H9 (cell line): ENCODE measurements at regions not wholly inside any gene's neighbourhood (a gene's known extent, or its start where the extent isn't known, plus 50 kb on each side); places are given as distances from the start of the nearest gene placed in this dataset.

Experiments
- DNase-seq: peaks from one replicate; pipeline ENCODE4 v3.0.0-alpha.2; 2017
- H2AFZ ChIP-seq: one replicate; pipeline ENCODE4 v1.6.1; 2013; ENCODE audit warnings: mild to moderate bottlenecking, low read length, control low read depth, moderate library complexity
- H2AK5ac ChIP-seq: 2 replicates; pipeline ENCODE4 v1.6.1; 2013; ENCODE audit warnings: low read length, control low read depth, mixed read lengths; ENCODE audit not compliant: insufficient read length
- H2BK120ac ChIP-seq: one replicate; pipeline ENCODE4 v1.6.1; 2013; ENCODE audit warnings: low read depth, mild to moderate bottlenecking, low read length, control low read depth, inconsistent platforms; ENCODE audit not compliant: poor library complexity, severe bottlenecking
- H2BK12ac ChIP-seq: 2 replicates; pipeline ENCODE4 v1.6.1; 2013; ENCODE audit warnings: low read length, control low read depth, mixed read lengths, low read depth; ENCODE audit not compliant: insufficient read length
- H2BK15ac ChIP-seq: 2 replicates; pipeline ENCODE4 v1.6.1; 2013; ENCODE audit warnings: low read depth, low read length, control low read depth
- H2BK20ac ChIP-seq: one replicate; pipeline ENCODE4 v1.6.1; 2013; ENCODE audit warnings: low read depth, mild to moderate bottlenecking, low read length, control low read depth, inconsistent platforms; ENCODE audit not compliant: poor library complexity, severe bottlenecking
- H2BK5ac ChIP-seq: 2 replicates; pipeline ENCODE4 v1.6.1; 2013; ENCODE audit warnings: low read length, control low read depth, mixed read lengths; ENCODE audit not compliant: insufficient read length
- H3K14ac ChIP-seq: 2 replicates; pipeline ENCODE4 v1.6.1; 2013; ENCODE audit warnings: low read length, control low read depth; ENCODE audit not compliant: insufficient read depth
- H3K18ac ChIP-seq: 2 replicates; pipeline ENCODE4 v1.6.1; 2013; ENCODE audit warnings: low read depth, mild to moderate bottlenecking, mixed read lengths, low read length, control low read depth; ENCODE audit not compliant: insufficient read length
- H3K23ac ChIP-seq: 2 replicates; pipeline ENCODE4 v1.6.1; 2013; ENCODE audit warnings: low read length, control low read depth, mixed read lengths, low read depth; ENCODE audit not compliant: insufficient read length
- H3K23me2 ChIP-seq: 2 replicates; pipeline ENCODE4 v1.6.1; 2013; ENCODE audit warnings: low read depth, mild to moderate bottlenecking, mixed read lengths, low read length, control low read depth; ENCODE audit not compliant: insufficient read length, poor library complexity, severe bottlenecking
- H3K27ac ChIP-seq: 2 replicates; pipeline ENCODE4 v1.5.1; 2013; ENCODE audit warnings: low read length, control low read depth, mixed read lengths, low read depth; ENCODE audit not compliant: insufficient read length
- H3K27me3 ChIP-seq: 2 replicates; pipeline ENCODE4 v1.6.1; 2013; ENCODE audit warnings: low read length, control low read depth, inconsistent platforms; ENCODE audit not compliant: insufficient read depth
- H3K4ac ChIP-seq: 2 replicates; pipeline ENCODE4 v1.6.1; 2013; ENCODE audit warnings: low read depth, mild to moderate bottlenecking, control low read depth, inconsistent platforms, low read length, moderate library complexity
- H3K4me1 ChIP-seq: 2 replicates; pipeline ENCODE4 v1.6.1; 2013; ENCODE audit warnings: low read length, control low read depth, inconsistent platforms; ENCODE audit not compliant: insufficient read depth
- H3K4me2 ChIP-seq: 2 replicates; pipeline ENCODE4 v1.6.1; 2013; ENCODE audit warnings: low read length, control low read depth, mixed read lengths; ENCODE audit not compliant: insufficient read length, insufficient read depth
- H3K56ac ChIP-seq: 2 replicates; pipeline ENCODE4 v1.6.1; 2013; ENCODE audit warnings: low read depth, mild to moderate bottlenecking, mixed read lengths, low read length, control low read depth; ENCODE audit not compliant: insufficient read length
- H3K79me1 ChIP-seq: 2 replicates; pipeline ENCODE4 v1.6.1; 2013; ENCODE audit warnings: low read depth, mild to moderate bottlenecking, moderate library complexity, low read length, control low read depth, inconsistent platforms; ENCODE audit not compliant: insufficient read depth, poor library complexity, severe bottlenecking
- H3K79me2 ChIP-seq: 2 replicates; pipeline ENCODE4 v1.6.1; 2013; ENCODE audit warnings: low read length, control low read depth, inconsistent platforms; ENCODE audit not compliant: insufficient read depth
- H3K9ac ChIP-seq: 2 replicates; pipeline ENCODE4 v1.6.1; 2013; ENCODE audit warnings: low read length, control low read depth, mixed read lengths; ENCODE audit not compliant: insufficient read length; ENCODE audit errors: extremely low read depth
- H3K9me3 ChIP-seq: one replicate; pipeline ENCODE4 v1.6.1; 2013; ENCODE audit warnings: low read depth, low read length, inconsistent platforms; ENCODE audit not compliant: control insufficient read depth
- H3T11ph ChIP-seq: one replicate; pipeline ENCODE4 v1.6.1; 2013; ENCODE audit warnings: mild to moderate bottlenecking, low read length, control low read depth, inconsistent platforms
- H4K20me1 ChIP-seq: one replicate; pipeline ENCODE4 v1.6.1; 2013; ENCODE audit not compliant: control insufficient read depth, insufficient read length, insufficient read depth
- H4K5ac ChIP-seq: 2 replicates; pipeline ENCODE4 v1.6.1; 2013; ENCODE audit warnings: low read depth, mild to moderate bottlenecking, mixed read lengths, low read length, control low read depth; ENCODE audit not compliant: insufficient read length
- H4K8ac ChIP-seq: replicated peaks from 2 replicates; pipeline ENCODE4 v1.6.1; 2013; ENCODE audit warnings: low read length, control low read depth, mixed read lengths, low read depth; ENCODE audit not compliant: insufficient read length
- H4K91ac ChIP-seq: 2 replicates; pipeline ENCODE4 v1.6.1; 2013; ENCODE audit warnings: low read depth, mild to moderate bottlenecking, moderate library complexity, mixed read lengths, low read length, control low read depth; ENCODE audit not compliant: insufficient read length
- H3K27ac Mint-ChIP-seq, 3 experiments: 2 replicates in 2 of 3; 3 replicates in 1 of 3; pipeline ENCODE4 v1.8.0; 2020 to 2021; ENCODE audit warnings: mixed read lengths in 3 of 3, mild to moderate bottlenecking in 1 of 3, moderate library complexity in 1 of 3
- H3K27me3 Mint-ChIP-seq: 2 replicates; pipeline ENCODE4 v1.8.0; 2021; ENCODE audit warnings: low read depth, mild to moderate bottlenecking, moderate library complexity, mixed read lengths
- H3K36me3 Mint-ChIP-seq, 3 experiments: 2 replicates in 2 of 3; 3 replicates in 1 of 3; pipeline ENCODE4 v1.8.0; 2020 to 2021; ENCODE audit warnings: low read depth in 3 of 3, mixed read lengths in 3 of 3; ENCODE audit not compliant: insufficient read depth in 1 of 3
- H3K4me1 Mint-ChIP-seq, 2 experiments: 2 replicates each; pipeline ENCODE4 v1.8.0; 2020; ENCODE audit warnings: mixed read lengths in 2 of 2
- H3K4me3 Mint-ChIP-seq, 2 experiments: 2 replicates in 1 of 2; 3 replicates in 1 of 2; pipeline ENCODE4 v1.8.0; 2020 to 2021; ENCODE audit warnings: mild to moderate bottlenecking in 2 of 2, mixed read lengths in 2 of 2, moderate library complexity in 1 of 2
- H3K9me3 Mint-ChIP-seq, 2 experiments: 2 replicates in 1 of 2; 3 replicates in 1 of 2; pipeline ENCODE4 v1.8.0; 2020; ENCODE audit warnings: mild to moderate bottlenecking in 2 of 2, mixed read lengths in 2 of 2, moderate library complexity in 1 of 2
- CTCF ChIP-seq: fragments of 200-600 bp; sonication (generic); conservative IDR thresholded peaks from 3 replicates; pipeline ENCODE4 v1.8.0; 2021; ENCODE audit warnings: antibody characterized with exemption, mild to moderate bottlenecking
- WGBS: extraction: QIAGEN DNeasy Blood & Tissue Kit; methylation state at CpG from one replicate; pipeline ENCODE4 v1.1.7; 2013; ENCODE audit warnings: missing lambda C conversion rate, low lambda C conversion rate, mixed read lengths; ENCODE audit not compliant: insufficient read length; ENCODE audit errors: extremely low coverage; 5-methylcytosine and 5-hydroxymethylcytosine counted together

GRCh38 chr21:28200726-28201125 is 792.0 kb downstream of the LTN1 start:
- Histone ChIP-seq H4K91ac (no peak overlapping the region), H2BK12ac (no peak overlapping the region), H3K18ac (no peak overlapping the region), H3K4me1 (no peaks in the 10 kb centered on the region), H2BK15ac (no peak overlapping the region), H4K8ac (no peak overlapping the region), H3K79me1 (no peaks in the 10 kb centered on the region), H2AK5ac (no peak overlapping the region), H3K9ac (no peak overlapping the region), H2BK120ac (no peak overlapping the region), H3K4me2 (no peak overlapping the region), H2BK20ac (no peak overlapping the region), H3K56ac (no peak overlapping the region), H2AFZ (no peak overlapping the region), H4K5ac (no peak overlapping the region), H3K79me2 (no peaks in the 10 kb centered on the region), H3K4ac (no peak overlapping the region), H2BK5ac (no peak overlapping the region), H3K9me3 (no peaks in the 10 kb centered on the region), H3K23ac (no peak overlapping the region), H3K23me2 (no peaks in the 10 kb centered on the region), H4K20me1 (no peaks in the 10 kb centered on the region), H3K27me3 (no peaks in the 10 kb centered on the region), H3K14ac (no peak overlapping the region), H3K27ac (no peak overlapping the region), H3T11ph (no peak overlapping the region)
- peaks cover 19 to 28% of the 10 kb centered on the region in 2 experiments for H3K9me3 Mint-ChIP-seq
- peaks cover 0 to 3% of the 10 kb centered on the region in 2 experiments; a peak in 1 of 4 replicates for H3K4me1 Mint-ChIP-seq
- peaks cover 3 to 33% (median 14%) of the 10 kb centered on the region in 3 experiments for H3K36me3 Mint-ChIP-seq
- TF ChIP-seq CTCF, result no peak
- H3K27me3 Mint-ChIP-seq, result no peaks in the 10 kb centered on the region
- no peak overlapping the region for H3K27ac Mint-ChIP-seq
- H3K4me3 Mint-ChIP-seq, result no peak overlapping the region
- WGBS, result no CpG with 5 or more reads among the region's 2 CpGs
- no peak for DNase-seq
